Activated T-cell treated with anti-CD3 and anti-CD28 coated beads for 1 hour (primary cell): ENCODE measurements at regions not wholly inside any gene's neighbourhood (a gene's known extent, or its start where the extent isn't known, plus 50 kb on each side); places are given as distances from the start of the nearest gene placed in this dataset.

Source experiments
- DNase-seq: peaks from one replicate; pipeline ENCODE4 v3.0.0-alpha.2; 2020; ENCODE audit warnings: low read depth

- DNase-seq: no peak
Measured at GRCh38 chr2:37838541-37839167, 86.4 kb upstream of the RMDN2 start.

DNA sequence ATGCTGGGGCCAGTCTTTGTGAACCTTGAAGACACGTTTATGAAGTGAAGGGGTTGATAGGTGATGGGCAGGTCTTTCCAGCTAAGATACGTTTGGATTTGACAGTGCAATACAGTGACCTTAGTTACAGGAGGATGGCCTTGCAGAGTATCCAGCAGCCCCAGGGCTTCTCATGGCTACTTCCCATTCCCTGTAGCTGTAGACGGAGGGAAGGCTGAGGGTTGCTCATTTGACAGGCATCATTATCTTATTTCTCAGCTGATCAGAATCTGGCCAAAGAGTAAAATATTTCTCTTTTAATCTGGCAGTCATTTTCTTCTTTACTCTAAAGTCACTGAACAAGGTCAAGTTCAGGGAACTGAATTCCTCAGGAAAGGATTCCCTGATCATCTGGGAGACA lies 85.1 kb upstream of the RMDN2 start:
- DNase-seq: no peak

DNA sequence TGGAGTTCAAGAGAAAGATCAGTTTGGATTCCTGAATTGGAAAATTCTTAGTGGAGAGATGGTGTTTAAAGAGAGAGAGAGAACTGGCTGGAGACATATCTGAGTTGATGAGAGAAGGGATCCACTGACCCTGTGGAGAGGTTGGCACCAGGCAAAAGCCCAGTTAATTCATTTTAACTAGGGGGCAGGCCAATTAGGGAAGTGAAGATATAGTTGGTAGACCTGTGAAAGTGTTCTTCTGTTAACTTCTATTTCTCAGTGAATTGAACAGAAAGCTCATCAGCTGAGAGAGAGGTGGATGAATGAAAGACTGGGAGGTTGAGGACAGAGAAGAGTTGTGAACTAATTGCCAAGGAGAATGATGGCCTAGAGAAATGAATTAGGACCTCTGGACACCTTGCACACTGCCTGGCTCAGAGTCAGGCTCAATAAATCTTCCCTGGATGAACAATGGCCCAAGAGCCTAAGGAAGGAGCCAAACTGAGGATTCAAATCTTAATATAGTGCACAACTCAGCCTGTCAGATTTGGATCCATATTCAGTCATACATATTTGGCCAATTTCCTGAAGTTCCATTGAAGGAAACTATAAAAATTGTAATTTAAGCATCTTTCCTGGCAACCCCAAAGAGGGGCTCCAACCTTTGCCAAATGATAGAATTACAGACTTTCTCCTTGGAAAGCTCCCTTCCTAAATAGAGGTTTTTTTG lies 82.2 kb upstream of the RMDN2 start:
- DNase-seq: no peak

DNA sequence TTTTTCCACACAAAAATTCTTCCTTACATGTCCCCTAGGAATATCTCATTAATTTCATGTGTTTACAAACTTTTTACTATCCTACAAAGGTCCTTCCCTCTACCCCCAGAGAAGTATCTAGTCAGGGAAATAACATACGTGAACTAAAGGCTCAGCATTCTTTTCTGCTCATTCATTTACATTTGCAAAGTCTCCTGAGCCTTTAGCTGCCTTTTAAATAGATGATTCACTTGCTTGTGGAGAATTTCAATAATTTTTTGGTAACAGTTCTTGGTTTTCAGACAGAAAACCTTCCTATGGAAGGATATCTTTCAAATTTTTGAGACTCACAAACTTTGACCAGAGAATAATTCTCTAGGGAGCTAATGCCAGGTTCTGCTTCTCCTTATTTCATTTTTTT lies 81.5 kb upstream of the RMDN2 start:
- no peak for DNase-seq

GRCh38 chr2:37846207-37846606 lies 78.9 kb upstream of the RMDN2 start:
- no peak for DNase-seq

- DNase-seq: no peak
Measured at GRCh38 chr2:37847792-37848191, 77.3 kb upstream of the RMDN2 start.

DNA sequence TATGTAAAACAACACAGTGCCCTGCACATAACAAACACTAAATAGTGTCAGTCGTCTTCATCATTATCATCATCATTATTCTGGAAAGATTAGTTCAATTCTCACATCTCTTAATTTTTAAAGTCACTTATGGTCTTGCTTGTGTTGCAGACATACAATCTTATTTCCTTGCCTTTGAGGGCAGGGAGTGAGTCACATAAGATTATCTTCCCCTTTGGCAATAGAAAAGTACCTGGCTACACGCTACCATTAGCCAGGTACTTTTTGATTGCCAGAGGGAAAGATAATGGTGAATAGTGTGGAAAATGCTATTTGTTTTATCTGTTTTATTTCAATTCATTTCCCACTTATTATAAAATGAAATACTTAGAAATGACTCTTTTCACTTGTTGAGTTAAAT lies 76.6 kb upstream of the RMDN2 start:
- DNase-seq: no peak

GRCh38 chr2:37849911-37850310 lies 75.2 kb upstream of the RMDN2 start:
- DNase-seq: no peak

DNA sequence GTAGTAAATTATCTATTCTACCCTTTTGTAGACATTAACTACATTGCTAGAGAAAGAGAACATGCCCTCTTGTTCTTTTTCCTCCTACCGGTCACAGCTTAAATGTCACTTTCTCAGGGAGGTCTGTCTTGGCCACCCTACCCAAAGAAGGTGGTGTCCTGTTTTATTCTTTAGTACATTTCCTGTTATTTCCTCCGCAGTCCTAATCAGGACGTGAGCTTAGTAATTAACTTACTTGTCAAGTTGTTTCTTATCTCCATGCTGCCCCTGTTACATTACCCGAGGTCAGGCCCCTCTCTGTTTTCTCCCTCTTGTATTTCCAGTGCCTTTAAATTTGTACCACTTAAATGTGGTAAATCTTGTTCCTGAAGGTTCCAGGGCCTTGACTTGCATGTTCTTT lies 73.7 kb upstream of the RMDN2 start:
- no peak for DNase-seq

- no peak for DNase-seq
Measured at GRCh38 chr2:37851828-37852584, 73.1 kb upstream of the RMDN2 start.

- DNase-seq: no peak
Measured at GRCh38 chr2:37852585-37853014, 72.5 kb upstream of the RMDN2 start.

- no peak for DNase-seq
Measured at GRCh38 chr2:37854676-37855282, 70.3 kb upstream of the RMDN2 start.

DNA sequence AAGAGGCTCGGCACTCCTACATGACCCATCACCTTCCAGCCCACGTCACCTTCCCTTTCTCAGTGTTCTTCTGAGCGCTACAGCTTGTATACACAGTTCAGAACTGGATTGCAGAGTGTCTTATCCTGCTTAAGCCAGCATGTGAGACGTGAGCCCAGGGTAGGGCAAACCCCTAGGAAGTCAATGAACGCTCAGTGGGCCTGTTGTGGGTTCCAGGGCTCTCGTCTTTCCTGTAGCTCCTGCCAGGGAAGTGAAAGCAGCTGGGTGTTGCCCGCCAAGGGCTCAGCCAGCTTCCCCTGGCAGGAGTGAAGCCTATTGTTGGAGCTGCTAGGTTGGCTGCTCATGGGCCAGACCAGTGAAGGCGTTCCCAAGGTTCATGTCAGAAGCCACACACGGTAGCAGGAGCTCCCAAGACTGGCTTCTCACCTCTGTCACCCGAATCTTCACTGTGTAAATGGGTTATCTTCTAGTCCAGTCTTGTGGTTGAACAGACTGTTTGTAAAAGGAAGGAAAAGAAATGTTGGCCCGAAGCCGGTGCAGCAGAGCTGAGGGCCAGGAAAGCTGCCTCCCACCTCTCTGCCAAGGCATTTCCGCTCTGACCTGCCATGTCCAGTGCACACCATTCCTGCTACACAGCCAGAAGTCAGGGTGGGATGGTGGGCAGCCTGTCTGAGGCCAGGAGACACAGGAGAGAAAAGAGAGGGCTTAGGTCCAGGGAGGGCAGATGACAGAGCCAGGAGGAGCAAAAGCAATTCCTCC lies 69.6 kb upstream of the RMDN2 start:
- DNase-seq: no peak

GRCh38 chr2:37856101-37856751 lies 68.9 kb upstream of the RMDN2 start:
- no peak for DNase-seq

DNA sequence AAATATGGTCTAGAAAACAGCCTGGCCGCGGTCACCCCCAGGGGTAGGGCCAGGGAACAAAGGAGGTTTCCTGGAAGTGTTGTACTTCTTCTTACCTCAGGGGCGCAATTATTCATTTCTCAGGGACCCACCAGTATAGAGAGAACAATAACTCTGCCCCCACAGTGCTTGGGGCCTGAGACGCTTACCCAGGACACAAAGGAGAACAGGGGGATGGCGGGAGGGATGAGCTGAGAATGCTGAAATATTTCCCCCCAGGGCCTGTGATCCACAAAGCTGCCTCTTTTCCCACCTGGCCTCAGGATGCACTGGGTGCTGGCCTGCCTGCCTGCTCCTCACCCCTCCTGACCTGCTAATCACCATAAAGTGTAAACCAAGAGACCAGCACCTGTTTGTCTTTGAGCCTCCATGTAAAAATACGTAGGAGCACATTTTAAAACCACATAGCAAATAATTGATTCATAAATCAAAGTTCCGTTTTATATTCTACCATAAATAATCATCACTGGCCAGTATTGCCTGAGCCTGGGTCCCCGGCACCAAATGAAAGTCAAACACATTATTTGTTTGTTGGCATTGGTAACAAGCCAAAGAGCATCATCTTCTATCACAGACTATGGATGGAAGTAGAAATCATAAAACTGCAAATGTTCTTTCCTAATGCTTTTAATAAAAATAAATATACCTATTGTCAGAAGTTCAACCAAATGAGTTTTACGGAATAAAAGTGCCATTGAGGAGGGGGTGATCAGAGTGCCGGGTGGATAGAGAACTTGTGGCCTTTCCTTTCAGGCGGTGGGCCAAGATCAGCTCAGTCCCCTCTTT lies 67.3 kb upstream of the RMDN2 start:
- no peak for DNase-seq

DNA sequence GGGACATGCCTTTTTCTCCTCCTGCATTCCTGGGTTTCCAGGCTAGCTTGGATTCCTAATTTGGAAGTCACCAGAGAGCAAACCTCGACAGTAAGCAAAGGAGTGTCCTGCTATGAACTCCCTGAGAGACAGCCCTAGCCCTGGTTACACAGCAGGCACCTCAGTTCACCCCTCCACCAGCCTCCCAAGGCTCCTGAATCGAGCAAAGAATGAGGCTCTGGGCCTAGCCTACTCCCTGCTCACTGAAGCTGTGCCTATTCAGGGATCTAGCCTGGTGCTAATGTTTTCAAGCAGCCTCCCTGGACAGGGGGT lies 66.7 kb upstream of the RMDN2 start:
- DNase-seq: no peak

- no peak for DNase-seq
Measured at GRCh38 chr2:37858725-37859267, 66.3 kb upstream of the RMDN2 start.

- no peak for DNase-seq
Measured at GRCh38 chr2:37862620-37863019, 62.5 kb upstream of the RMDN2 start.

DNA sequence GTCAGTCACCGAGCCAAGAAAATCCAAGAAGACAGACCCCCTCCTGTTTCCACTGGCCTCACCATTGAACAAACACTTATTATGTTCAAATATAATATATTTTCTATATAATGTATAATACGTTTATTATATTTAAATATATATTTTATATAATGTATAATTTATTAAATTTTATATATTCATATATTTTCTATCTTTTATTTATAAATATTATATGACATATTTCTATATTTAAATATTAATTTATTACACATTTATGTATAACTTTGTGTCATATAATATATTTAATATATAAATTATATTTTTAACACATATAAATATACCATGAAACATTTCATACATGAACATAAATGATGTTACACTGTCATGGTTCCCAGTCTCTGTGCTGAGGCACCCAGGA lies 60.9 kb upstream of the RMDN2 start:
- DNase-seq: no peak

DNA sequence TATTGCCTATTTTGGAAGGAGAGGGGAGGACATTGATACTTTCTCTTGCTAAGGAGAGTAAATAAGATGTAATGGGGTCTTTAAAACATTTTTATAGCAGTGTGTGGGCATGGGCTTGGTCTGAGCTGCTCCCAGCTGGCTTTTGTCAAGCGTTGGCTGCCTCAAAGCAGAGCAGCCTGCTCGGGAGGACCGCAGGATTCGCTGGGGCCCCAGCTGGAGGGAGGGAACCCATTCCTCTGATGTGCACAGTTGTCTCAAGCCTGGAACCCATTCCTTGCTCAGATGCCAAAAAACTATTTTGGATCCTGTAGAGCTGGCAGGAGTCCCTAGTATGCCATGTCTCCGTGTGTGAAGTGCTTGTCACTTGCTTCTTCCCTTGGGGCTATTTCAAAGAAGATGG lies 59.4 kb upstream of the RMDN2 start:
- no peak for DNase-seq
